ENCODE measurements at regions not wholly inside any gene's neighbourhood (a gene's known extent, or its start where the extent isn't known, plus 50 kb on each side); places are given as distances from the start of the nearest gene placed in this dataset.

GRCh38 chr2:82896117-82896516 is 1563.0 kb downstream of the SUCLG1 start:
- no TSS peak for BruUV-seq (replicated peaks)
- Histone ChIP-seq H3K27me3 (ENCODE audit: low read length) (no peaks in the 10 kb centered on the region), H3K27ac (ENCODE audit: low read length) (no peak overlapping the region), H3K9me2 (replicated peaks; ENCODE audit: low read length) (no peaks in the 10 kb centered on the region), H3K4me3 (ENCODE audit: low read length) (no peak overlapping the region), H4K20me1 (ENCODE audit: low read length) (no peaks in the 10 kb centered on the region), H3K4me1 (ENCODE audit: insufficient read depth, low read length) (no peaks in the 10 kb centered on the region), H3K36me3 (ENCODE audit: low read depth, low read length) (no peaks in the 10 kb centered on the region), H3K9ac (ENCODE audit: low read length) (no peak overlapping the region), H2AFZ (ENCODE audit: low read length) (no peak overlapping the region), H3K4me2 (ENCODE audit: low read length) (no peak overlapping the region), H3K9me3 (ENCODE audit: low read length) (no peaks in the 10 kb centered on the region), H3K79me2 (ENCODE audit: low read length) (no peaks in the 10 kb centered on the region), H3F3A (ENCODE audit: low read length, unreplicated experiment) (no peaks in the 10 kb centered on the region)
- no peak for ATAC-seq
- TF ChIP-seq CTCF (conservative IDR thresholded peaks at IDR 0.05; ENCODE audit: low read depth, low read length): no peak
- TF ChIP-seq EZH2phosphoT487 (IDR thresholded peaks at IDR 0.05; ENCODE audit: borderline replicate concordance, low read length): no peak
- TF ChIP-seq EZH2 (IDR thresholded peaks at IDR 0.05; ENCODE audit: low read length, unreplicated experiment): no peak
- intact Hi-C loops (cut with micrococcal nuclease): no loop called here
- no peak for DNase-seq
- ChIA-PET CTCF (no interaction called here), POLR2A (ENCODE audit: unreplicated experiment) (no interaction called here)

- Histone ChIP-seq H3K79me2 (ENCODE audit: low read length) (no peaks in the 10 kb centered on the region), H4K20me1 (ENCODE audit: low read length) (no peaks in the 10 kb centered on the region), H3K9me2 (replicated peaks; ENCODE audit: low read length) (no peaks in the 10 kb centered on the region), H3F3A (ENCODE audit: low read length, unreplicated experiment) (no peaks in the 10 kb centered on the region), H3K9me3 (ENCODE audit: low read length) (no peaks in the 10 kb centered on the region), H3K9ac (ENCODE audit: low read length) (no peak overlapping the region), H3K27ac (ENCODE audit: low read length) (no peak overlapping the region), H3K36me3 (ENCODE audit: low read depth, low read length) (no peaks in the 10 kb centered on the region), H3K4me2 (ENCODE audit: low read length) (no peak overlapping the region), H3K4me3 (ENCODE audit: low read length) (no peak overlapping the region), H2AFZ (ENCODE audit: low read length) (no peak overlapping the region), H3K4me1 (ENCODE audit: insufficient read depth, low read length) (no peaks in the 10 kb centered on the region), H3K27me3 (ENCODE audit: low read length) (no peaks in the 10 kb centered on the region)
- BruUV-seq (replicated peaks): no TSS peak
- ChIA-PET CTCF (no interaction called here), POLR2A (ENCODE audit: unreplicated experiment) (no interaction called here)
- ATAC-seq (no peak), DNase-seq (no peak)
- no peak for TF ChIP-seq CTCF (conservative IDR thresholded peaks at IDR 0.05; ENCODE audit: low read depth, low read length)
- no peak for TF ChIP-seq EZH2phosphoT487 (IDR thresholded peaks at IDR 0.05; ENCODE audit: borderline replicate concordance, low read length)
- no peak for TF ChIP-seq EZH2 (IDR thresholded peaks at IDR 0.05; ENCODE audit: low read length, unreplicated experiment)
- intact Hi-C loops (cut with micrococcal nuclease): no loop called here
Observed at GRCh38 chr2:82893190-82893589, 1565.9 kb downstream of the SUCLG1 start.

GRCh38 chr2:82879803-82880202 is 1579.3 kb downstream of the SUCLG1 start:
- H3K4me1 ChIP-seq (ENCODE audit: insufficient read depth, low read length): no peaks in the 10 kb centered on the region
- H3K27me3 ChIP-seq (ENCODE audit: low read length): no peaks in the 10 kb centered on the region
- CTCF ChIA-PET: no interaction called here
- no peak overlapping the region for H2AFZ ChIP-seq (ENCODE audit: low read length)
- H3K4me2 ChIP-seq (ENCODE audit: low read length): no peak overlapping the region
- no peak overlapping the region for H3K4me3 ChIP-seq (ENCODE audit: low read length)
- BruUV-seq (replicated peaks): no TSS peak
- H3K9me3 ChIP-seq (ENCODE audit: low read length): no peaks in the 10 kb centered on the region
- H3K9me2 ChIP-seq (replicated peaks; ENCODE audit: low read length): no peaks in the 10 kb centered on the region
- H3K9ac ChIP-seq (ENCODE audit: low read length): no peak overlapping the region
- H4K20me1 ChIP-seq (ENCODE audit: low read length): no peaks in the 10 kb centered on the region
- no peaks in the 10 kb centered on the region for H3K36me3 ChIP-seq (ENCODE audit: low read depth, low read length)
- peak; percentile 43 for DNase-seq
- intact Hi-C loops (cut with micrococcal nuclease): loop anchor here (5.0 to 10.0 kb wide), 2 partner anchors 88 to 315 kb away; no protein-coding TSS in a partner anchor
- POLR2A ChIA-PET (ENCODE audit: unreplicated experiment): no interaction called here
- 0 out of 2 replicates have a peak overlapping the region, but pooled peaks have one; percentile 6 for H3K27ac ChIP-seq (ENCODE audit: low read length)
- H3K79me2 ChIP-seq (ENCODE audit: low read length): no peaks in the 10 kb centered on the region
- TF ChIP-seq EZH2 (IDR thresholded peaks at IDR 0.05; ENCODE audit: low read length, unreplicated experiment) (no peak), CTCF (conservative IDR thresholded peaks at IDR 0.05; ENCODE audit: low read depth, low read length) (no peak), EZH2phosphoT487 (IDR thresholded peaks at IDR 0.05; ENCODE audit: borderline replicate concordance, low read length) (no peak)
- peak; percentile 84 for ATAC-seq
- no peaks in the 10 kb centered on the region for H3F3A ChIP-seq (ENCODE audit: low read length, unreplicated experiment)
